ENCODE measurements at regions not wholly inside any gene's neighbourhood (a gene's known extent, or its start where the extent isn't known, plus 50 kb on each side); places are given as distances from the start of the nearest gene placed in this dataset.

GRCh38 chr6:27111743-27112142 is 135.8 kb upstream of the PRSS16 start (continued):
- TF ChIP-seq, protein P1, sequence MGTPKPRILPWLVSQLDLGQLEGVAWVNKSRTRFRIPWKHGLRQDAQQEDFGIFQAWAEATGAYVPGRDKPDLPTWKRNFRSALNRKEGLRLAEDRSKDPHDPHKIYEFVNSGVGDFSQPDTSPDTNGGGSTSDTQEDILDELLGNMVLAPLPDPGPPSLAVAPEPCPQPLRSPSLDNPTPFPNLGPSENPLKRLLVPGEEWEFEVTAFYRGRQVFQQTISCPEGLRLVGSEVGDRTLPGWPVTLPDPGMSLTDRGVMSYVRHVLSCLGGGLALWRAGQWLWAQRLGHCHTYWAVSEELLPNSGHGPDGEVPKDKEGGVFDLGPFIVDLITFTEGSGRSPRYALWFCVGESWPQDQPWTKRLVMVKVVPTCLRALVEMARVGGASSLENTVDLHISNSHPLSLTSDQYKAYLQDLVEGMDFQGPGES (IDR thresholded peaks at IDR 0.05; ENCODE audit: low read depth, low read length), result no peak
- no peak for TF ChIP-seq GABPA (IDR thresholded peaks at IDR 0.05; ENCODE audit: low read depth)

DNA sequence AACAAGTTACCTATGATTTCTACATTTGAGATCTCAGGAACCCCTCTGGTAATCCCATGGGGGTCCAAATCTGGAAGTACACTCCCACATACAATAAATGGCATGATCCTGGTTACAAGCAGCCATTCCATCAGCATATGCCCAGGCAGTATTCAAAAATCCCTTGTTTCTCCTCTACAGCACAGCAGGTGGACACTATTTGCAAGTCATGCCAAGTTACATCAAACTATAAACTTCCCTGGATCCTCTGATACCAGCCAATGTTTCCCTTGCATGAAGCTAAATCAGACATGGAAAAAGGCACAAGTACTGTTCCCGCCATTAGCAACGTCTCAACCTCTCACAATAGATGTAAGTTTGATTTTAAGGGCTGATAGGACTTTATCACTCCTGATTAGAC is 134.5 kb upstream of the PRSS16 start:
- 32% methylated on average over 2 of the region's 2 CpGs for WGBS (ENCODE audit: low lambda C conversion rate)
- Histone ChIP-seq H3K9ac (no peak overlapping the region), H4K20me1 (ENCODE audit: insufficient read depth) (no peaks in the 10 kb centered on the region), H3K36me3 (replicated peaks in 1 of 2; ENCODE audit: control insufficient read depth in 1 of 2, insufficient read depth in 2 of 2, low read length in 1 of 2) (no peaks in the 10 kb centered on the region), H3K4me2 (no peak overlapping the region), H3K4me1 (ENCODE audit: control insufficient read depth in 1 of 2, insufficient read depth in 2 of 2, low read depth in 1 of 2, low read length in 1 of 2) (no peaks in the 10 kb centered on the region), H3K27ac (ENCODE audit: low read depth in 2 of 2, low read length in 1 of 2) (no peak overlapping the region), H2AFZ (ENCODE audit: low read depth) (no peak overlapping the region), H3K9me2 (no peaks in the 10 kb centered on the region), H3F3A (replicated peaks; ENCODE audit: insufficient read depth) (no peaks in the 10 kb centered on the region), H3K4me3 (ENCODE audit: low read depth in 2 of 2, low read length in 1 of 2) (no peak overlapping the region), H3K79me2 (ENCODE audit: insufficient read depth) (no peaks in the 10 kb centered on the region), H3K9me3 (no peaks in the 10 kb centered on the region; the same call in 1 of the 2 replicates), H3K27me3 (ENCODE audit: insufficient read depth) (no peaks in the 10 kb centered on the region)
- ChIA-PET POLR2A (no interaction called here), CTCF (interaction anchor here (1.1 kb wide), 1 partner anchor 33 kb away, joined by 3 read pairs; no protein-coding TSS in a partner anchor)
- DNase-seq, result no peak
- TF ChIP-seq RXRA (IDR thresholded peaks at IDR 0.05; ENCODE audit: borderline replicate concordance, low read depth) (no peak), JUND (IDR thresholded peaks at IDR 0.05) (no peak), CHD2 (IDR thresholded peaks at IDR 0.05; ENCODE audit: low read length, partially characterized antibody) (no peak), REST (IDR thresholded peaks at IDR 0.05; ENCODE audit: low read depth, low read length) (no peak), MEF2A (IDR thresholded peaks at IDR 0.05; ENCODE audit: borderline replicate concordance, low read depth) (no peak), SMC3 (IDR thresholded peaks at IDR 0.05; ENCODE audit: low read depth, low read length) (no peak), TAF1 (IDR thresholded peaks at IDR 0.05; ENCODE audit: borderline replicate concordance, low read depth, low read length) (no peak), NRF1 (IDR thresholded peaks at IDR 0.05; ENCODE audit: low read depth, low read length) (no peak), FOSL2 (IDR thresholded peaks at IDR 0.05; ENCODE audit: borderline replicate concordance, low read depth) (no peak)
- TF ChIP-seq, protein P2, sequence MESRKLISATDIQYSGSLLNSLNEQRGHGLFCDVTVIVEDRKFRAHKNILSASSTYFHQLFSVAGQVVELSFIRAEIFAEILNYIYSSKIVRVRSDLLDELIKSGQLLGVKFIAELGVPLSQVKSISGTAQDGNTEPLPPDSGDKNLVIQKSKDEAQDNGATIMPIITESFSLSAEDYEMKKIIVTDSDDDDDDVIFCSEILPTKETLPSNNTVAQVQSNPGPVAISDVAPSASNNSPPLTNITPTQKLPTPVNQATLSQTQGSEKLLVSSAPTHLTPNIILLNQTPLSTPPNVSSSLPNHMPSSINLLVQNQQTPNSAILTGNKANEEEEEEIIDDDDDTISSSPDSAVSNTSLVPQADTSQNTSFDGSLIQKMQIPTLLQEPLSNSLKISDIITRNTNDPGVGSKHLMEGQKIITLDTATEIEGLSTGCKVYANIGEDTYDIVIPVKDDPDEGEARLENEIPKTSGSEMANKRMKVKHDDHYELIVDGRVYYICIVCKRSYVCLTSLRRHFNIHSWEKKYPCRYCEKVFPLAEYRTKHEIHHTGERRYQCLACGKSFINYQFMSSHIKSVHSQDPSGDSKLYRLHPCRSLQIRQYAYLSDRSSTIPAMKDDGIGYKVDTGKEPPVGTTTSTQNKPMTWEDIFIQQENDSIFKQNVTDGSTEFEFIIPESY (IDR thresholded peaks at IDR 0.05; ENCODE audit: borderline replicate concordance, low read depth), result no peak
- TF ChIP-seq, protein P3, sequence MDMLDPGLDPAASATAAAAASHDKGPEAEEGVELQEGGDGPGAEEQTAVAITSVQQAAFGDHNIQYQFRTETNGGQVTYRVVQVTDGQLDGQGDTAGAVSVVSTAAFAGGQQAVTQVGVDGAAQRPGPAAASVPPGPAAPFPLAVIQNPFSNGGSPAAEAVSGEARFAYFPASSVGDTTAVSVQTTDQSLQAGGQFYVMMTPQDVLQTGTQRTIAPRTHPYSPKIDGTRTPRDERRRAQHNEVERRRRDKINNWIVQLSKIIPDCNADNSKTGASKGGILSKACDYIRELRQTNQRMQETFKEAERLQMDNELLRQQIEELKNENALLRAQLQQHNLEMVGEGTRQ (IDR thresholded peaks at IDR 0.05; ENCODE audit: borderline replicate concordance, low read depth, low read length), result no peak
